ENCODE measurements at regions not wholly inside any gene's neighbourhood (a gene's known extent, or its start where the extent isn't known, plus 50 kb on each side); places are given as distances from the start of the nearest gene placed in this dataset.

DNA sequence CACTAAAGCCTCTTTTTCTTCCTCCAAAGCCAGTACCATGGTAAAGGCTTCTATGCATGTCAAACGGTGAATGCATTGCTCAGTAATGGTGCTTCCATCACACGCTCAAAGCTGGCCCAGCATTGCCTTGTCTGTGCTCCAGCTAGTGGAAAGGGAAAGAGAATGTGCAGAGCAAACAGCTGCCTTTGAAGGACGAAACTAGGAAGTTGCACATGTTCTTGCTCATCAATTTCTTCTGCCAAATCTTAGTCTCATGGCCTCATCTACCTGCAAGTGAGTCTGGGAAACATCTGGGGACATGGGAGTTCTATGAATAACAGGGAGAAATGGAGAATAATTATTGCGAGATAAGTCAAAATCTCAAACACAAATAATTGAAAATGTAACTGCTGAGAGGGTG lies 216.5 kb upstream of the SSTR4 start:
- TF ChIP-seq, protein P1, sequence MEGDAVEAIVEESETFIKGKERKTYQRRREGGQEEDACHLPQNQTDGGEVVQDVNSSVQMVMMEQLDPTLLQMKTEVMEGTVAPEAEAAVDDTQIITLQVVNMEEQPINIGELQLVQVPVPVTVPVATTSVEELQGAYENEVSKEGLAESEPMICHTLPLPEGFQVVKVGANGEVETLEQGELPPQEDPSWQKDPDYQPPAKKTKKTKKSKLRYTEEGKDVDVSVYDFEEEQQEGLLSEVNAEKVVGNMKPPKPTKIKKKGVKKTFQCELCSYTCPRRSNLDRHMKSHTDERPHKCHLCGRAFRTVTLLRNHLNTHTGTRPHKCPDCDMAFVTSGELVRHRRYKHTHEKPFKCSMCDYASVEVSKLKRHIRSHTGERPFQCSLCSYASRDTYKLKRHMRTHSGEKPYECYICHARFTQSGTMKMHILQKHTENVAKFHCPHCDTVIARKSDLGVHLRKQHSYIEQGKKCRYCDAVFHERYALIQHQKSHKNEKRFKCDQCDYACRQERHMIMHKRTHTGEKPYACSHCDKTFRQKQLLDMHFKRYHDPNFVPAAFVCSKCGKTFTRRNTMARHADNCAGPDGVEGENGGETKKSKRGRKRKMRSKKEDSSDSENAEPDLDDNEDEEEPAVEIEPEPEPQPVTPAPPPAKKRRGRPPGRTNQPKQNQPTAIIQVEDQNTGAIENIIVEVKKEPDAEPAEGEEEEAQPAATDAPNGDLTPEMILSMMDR (IDR thresholded peaks at IDR 0.05; ENCODE audit: insufficient read depth, low read length, poor library complexity, severe bottlenecking) = no peak
- H3K36me3 ChIP-seq (ENCODE audit: control insufficient read depth, insufficient read depth, low read length) = no peaks in the 10 kb centered on the region
- no peak overlapping the region for H3K4me3 ChIP-seq (replicated peaks; ENCODE audit: low read depth, low read length)
- no peak for DNase-seq (ENCODE audit: extremely low read depth, insufficient read length)
- H3K27me3 ChIP-seq (replicated peaks; ENCODE audit: control insufficient read depth, insufficient read depth, low read length) = no peaks in the 10 kb centered on the region; the same call in 1 of the 2 replicates

DNA sequence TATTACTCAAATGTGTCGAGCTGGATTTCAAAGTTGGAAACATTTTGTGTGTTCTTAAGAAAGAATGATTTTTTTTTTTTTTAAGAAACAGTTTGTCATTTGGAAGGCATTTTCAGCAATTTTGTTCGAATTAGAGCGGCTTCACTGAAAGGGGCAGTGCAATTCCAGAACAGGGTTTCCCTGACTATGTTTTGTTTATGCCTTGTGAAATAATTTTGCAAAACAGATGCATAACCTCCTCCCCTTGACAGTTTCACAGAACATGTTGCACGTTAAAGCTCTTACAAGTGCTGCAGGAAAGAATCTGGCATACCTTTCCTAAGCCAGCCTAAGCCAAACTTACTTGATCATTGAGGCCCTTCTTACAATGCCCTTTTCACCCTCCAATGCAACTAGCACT lies 216.0 kb upstream of the SSTR4 start:
- no peak for DNase-seq (ENCODE audit: extremely low read depth, insufficient read length)
- Histone ChIP-seq H3K4me3 (replicated peaks; ENCODE audit: low read depth, low read length) (no peak overlapping the region), H3K27me3 (replicated peaks; ENCODE audit: control insufficient read depth, insufficient read depth, low read length) (no peaks in the 10 kb centered on the region; the same call in 1 of the 2 replicates), H3K36me3 (ENCODE audit: control insufficient read depth, insufficient read depth, low read length) (no peaks in the 10 kb centered on the region)
- TF ChIP-seq, protein P1 (IDR thresholded peaks at IDR 0.05; ENCODE audit: insufficient read depth, low read length, poor library complexity, severe bottlenecking) = no peak

DNA sequence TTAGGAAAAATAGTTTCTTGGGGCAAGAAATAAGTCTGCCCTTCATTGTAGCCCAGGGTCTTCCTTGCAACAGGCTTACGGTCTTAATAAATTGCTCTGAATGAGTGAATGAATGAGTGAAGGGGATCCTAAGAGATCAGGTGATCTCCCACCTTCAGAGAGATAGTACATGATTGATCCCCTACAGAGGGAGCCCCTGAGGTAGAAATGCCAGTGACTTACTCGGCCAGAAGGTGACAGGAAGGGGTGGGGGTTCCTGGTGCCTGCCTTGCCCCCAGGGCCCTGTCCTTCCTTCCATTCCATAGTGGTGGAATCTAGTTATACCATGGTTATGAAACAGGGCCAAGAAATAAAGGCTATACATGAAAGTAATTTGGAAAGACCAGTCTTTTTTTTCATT lies 215.3 kb upstream of the SSTR4 start:
- no peaks in the 10 kb centered on the region for H3K36me3 ChIP-seq (ENCODE audit: control insufficient read depth, insufficient read depth, low read length)
- TF ChIP-seq, protein P1 (IDR thresholded peaks at IDR 0.05; ENCODE audit: insufficient read depth, low read length, poor library complexity, severe bottlenecking) = peak; percentile 6
- DNase-seq (ENCODE audit: extremely low read depth, insufficient read length) = no peak

DNA sequence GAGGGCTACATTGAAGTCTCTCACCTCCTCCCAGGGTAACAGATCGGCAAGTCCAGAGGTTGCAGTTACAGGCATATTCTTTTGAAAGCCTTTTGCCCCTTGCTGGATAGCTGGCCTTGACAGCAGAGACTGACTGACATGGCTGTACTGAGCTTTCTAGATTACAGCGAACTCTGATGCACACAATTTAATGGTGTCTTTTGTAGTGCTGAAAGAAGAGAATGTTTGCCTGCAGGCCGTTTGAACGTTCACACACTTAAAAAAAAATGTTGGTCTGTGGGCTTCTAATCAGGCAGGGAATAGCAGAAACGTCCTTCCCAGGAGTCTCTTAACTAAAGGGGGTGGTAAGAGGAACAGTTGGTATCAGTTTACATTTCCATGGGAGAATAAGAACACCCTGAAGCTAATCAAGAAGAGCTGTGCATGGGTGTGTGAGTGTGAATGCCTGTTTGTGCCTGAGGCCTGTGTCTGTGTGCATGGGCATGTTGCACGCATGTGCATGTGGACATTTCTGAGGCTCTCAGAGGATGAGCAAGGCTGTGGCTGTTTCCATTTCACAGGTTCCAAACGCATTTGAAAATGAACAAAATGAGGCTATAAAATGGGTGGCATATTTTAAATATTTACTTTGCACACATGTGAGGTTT lies 213.9 kb upstream of the SSTR4 start:
- TF ChIP-seq, protein P1 (IDR thresholded peaks at IDR 0.05; ENCODE audit: insufficient read depth, low read length, poor library complexity, severe bottlenecking) = no peak
- Histone ChIP-seq H3K27me3 (replicated peaks; ENCODE audit: control insufficient read depth, insufficient read depth, low read length) (no peaks in the 10 kb centered on the region), H3K4me3 (replicated peaks; ENCODE audit: low read depth, low read length) (no peak overlapping the region), H3K36me3 (ENCODE audit: control insufficient read depth, insufficient read depth, low read length) (no peaks in the 10 kb centered on the region)
- no peak for DNase-seq (ENCODE audit: extremely low read depth, insufficient read length)

More for the DNA sequence above, 215.3 kb upstream of the SSTR4 start:
- Histone ChIP-seq H3K4me3 (replicated peaks; ENCODE audit: low read depth, low read length) (no peak overlapping the region), H3K27me3 (replicated peaks; ENCODE audit: control insufficient read depth, insufficient read depth, low read length) (no peaks in the 10 kb centered on the region)

DNA sequence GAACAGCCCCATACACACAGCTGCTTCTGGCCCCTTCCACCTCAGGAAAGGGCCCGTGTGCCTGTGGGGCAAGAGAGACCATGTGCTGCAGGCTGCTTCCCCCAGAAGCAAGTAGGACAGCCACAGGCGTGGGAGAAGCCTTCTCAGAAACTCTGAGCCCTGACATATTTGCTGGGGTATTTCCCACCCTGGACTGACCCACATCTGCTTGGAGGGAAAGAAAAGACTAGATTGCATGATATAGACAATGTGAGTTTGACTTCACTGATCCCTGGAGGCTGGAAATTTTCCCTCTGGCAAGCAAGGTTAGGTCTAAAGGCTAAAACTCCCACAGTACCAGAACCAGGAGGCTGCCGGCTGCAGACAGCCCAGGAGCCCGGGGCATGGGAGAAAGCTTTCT lies 213.3 kb upstream of the SSTR4 start:
- TF ChIP-seq, protein P1 (IDR thresholded peaks at IDR 0.05; ENCODE audit: insufficient read depth, low read length, poor library complexity, severe bottlenecking) = no peak
- Histone ChIP-seq H3K27me3 (replicated peaks; ENCODE audit: control insufficient read depth, insufficient read depth, low read length) (no peaks in the 10 kb centered on the region), H3K36me3 (ENCODE audit: control insufficient read depth, insufficient read depth, low read length) (no peaks in the 10 kb centered on the region), H3K4me3 (replicated peaks; ENCODE audit: low read depth, low read length) (no peak overlapping the region)
- DNase-seq (ENCODE audit: extremely low read depth, insufficient read length) = no peak

DNA sequence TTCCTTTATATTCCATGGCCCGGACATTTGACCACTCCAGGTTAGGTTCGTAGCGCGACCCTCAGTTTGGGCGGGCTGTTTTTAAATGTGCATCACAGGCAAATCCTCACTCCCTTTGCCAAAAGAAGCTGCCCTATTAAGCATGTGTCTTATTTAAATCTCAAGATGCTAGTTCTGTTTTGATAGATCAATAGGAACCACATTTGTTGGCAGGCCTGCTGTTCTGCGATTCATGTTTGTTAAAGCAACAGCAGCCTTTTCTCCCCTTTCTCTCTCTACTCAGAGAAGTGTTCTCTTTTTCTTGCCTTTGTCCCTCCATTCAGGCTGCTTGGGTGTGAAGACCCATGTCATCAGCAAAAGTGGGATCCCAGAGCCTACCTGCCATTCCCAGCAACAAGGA lies 212.0 kb upstream of the SSTR4 start:
- TF ChIP-seq, protein P1 (IDR thresholded peaks at IDR 0.05; ENCODE audit: insufficient read depth, low read length, poor library complexity, severe bottlenecking) = no peak
- Histone ChIP-seq H3K27me3 (replicated peaks; ENCODE audit: control insufficient read depth, insufficient read depth, low read length) (no peaks in the 10 kb centered on the region), H3K4me3 (replicated peaks; ENCODE audit: low read depth, low read length) (no peak overlapping the region), H3K36me3 (ENCODE audit: control insufficient read depth, insufficient read depth, low read length) (no peaks in the 10 kb centered on the region)
- no peak for DNase-seq (ENCODE audit: extremely low read depth, insufficient read length)

Data from GM06990 (cell line).